SK-N-SH treated with all-trans-retinoic acid at 6 μM for 48 hours (cell line): ENCODE measurements at regions not wholly inside any gene's neighbourhood (a gene's known extent, or its start where the extent isn't known, plus 50 kb on each side); places are given as distances from the start of the nearest gene placed in this dataset.

ENCODE experiments used
- ATAC-seq: fragments of 200-7000 bp; cut with Tn5 transposase; 3 replicates; pipeline ENCODE4 v1.9.1; 2020; ENCODE audit warnings: mild to moderate bottlenecking, moderate library complexity
- ARNTL ChIP-seq: fragments of 450-650 bp; formaldehyde crosslinking; IDR thresholded peaks from 2 replicates; pipeline ENCODE4 v1.5.0; 2020; ENCODE audit warnings: low read depth, mild to moderate bottlenecking, moderate library complexity, borderline replicate concordance
- BACH2 ChIP-seq: fragments of 250-450 bp; sonication (Bioruptor Pico); IDR thresholded peaks from 2 replicates; pipeline ENCODE4 v1.9.0; 2021; ENCODE audit warnings: mild to moderate bottlenecking, borderline replicate concordance
- CSDC2 ChIP-seq: fragments of 250-450 bp; sonication (Bioruptor Pico); IDR thresholded peaks from 2 replicates; pipeline ENCODE4 v1.5.0; 2020; ENCODE audit warnings: mild to moderate bottlenecking, moderate library complexity
- ESRRG ChIP-seq: fragments of 250-450 bp; sonication (Bioruptor Pico); IDR thresholded peaks from 2 replicates; pipeline ENCODE4 v1.6.1; 2021; ENCODE audit warnings: mild to moderate bottlenecking
- GLIS3 ChIP-seq: fragments of 250-450 bp; sonication (Bioruptor Pico); IDR thresholded peaks from 2 replicates; pipeline ENCODE4 v1.5.0; 2020; ENCODE audit warnings: mild to moderate bottlenecking, moderate library complexity
- ISL1 ChIP-seq: fragments of 250-450 bp; sonication (Bioruptor Pico); IDR thresholded peaks from 2 replicates; pipeline ENCODE4 v2.1.2; 2022; ENCODE audit warnings: mild to moderate bottlenecking, moderate library complexity
- OSR1 ChIP-seq: fragments of 250-450 bp; sonication (Bioruptor Pico); IDR thresholded peaks from 2 replicates; pipeline ENCODE4 v1.8.0; 2022; ENCODE audit warnings: moderate library complexity, mild to moderate bottlenecking, inconsistent platforms
- PPARA ChIP-seq: fragments of 250-450 bp; sonication (Bioruptor Pico); IDR thresholded peaks from 2 replicates; pipeline ENCODE4 v1.5.0; 2020; ENCODE audit warnings: mild to moderate bottlenecking, borderline replicate concordance
- RARB ChIP-seq: fragments of 250-450 bp; sonication (Bioruptor Pico); IDR thresholded peaks from 2 replicates; pipeline ENCODE4 v1.8.0; 2021; ENCODE audit warnings: mild to moderate bottlenecking, moderate library complexity
- TCF4 ChIP-seq: fragments of 250-450 bp; sonication (Bioruptor Pico); IDR thresholded peaks from 2 replicates; pipeline ENCODE4 v1.8.0; 2021; ENCODE audit warnings: mild to moderate bottlenecking, moderate library complexity, borderline replicate concordance
- ZC3H10 ChIP-seq: fragments of 250-450 bp; sonication (Bioruptor Pico); IDR thresholded peaks from 2 replicates; pipeline ENCODE4 v1.5.1; 2021; ENCODE audit warnings: mild to moderate bottlenecking, moderate library complexity
- ZFP3 ChIP-seq: fragments of 250-450 bp; sonication (Bioruptor Pico); IDR thresholded peaks from 2 replicates; pipeline ENCODE4 v1.5.0; 2020; ENCODE audit warnings: mild to moderate bottlenecking, moderate library complexity
- ZFP30 ChIP-seq: fragments of 450-650 bp; formaldehyde crosslinking; IDR thresholded peaks from 2 replicates; pipeline ENCODE4 v1.5.0; 2022; ENCODE audit warnings: mild to moderate bottlenecking, moderate library complexity
- ZNF70 ChIP-seq: fragments of 450-650 bp; formaldehyde crosslinking; IDR thresholded peaks from 2 replicates; pipeline ENCODE4 v1.5.0; 2020; ENCODE audit warnings: mild to moderate bottlenecking, moderate library complexity
- ZNF8 ChIP-seq: fragments of 450-650 bp; formaldehyde crosslinking; IDR thresholded peaks from 2 replicates; pipeline ENCODE4 v1.5.0; 2020; ENCODE audit warnings: mild to moderate bottlenecking, moderate library complexity
- TF ChIP-seq, protein P1 (sequence below): fragments of 250-450 bp; sonication (Bioruptor Pico); IDR thresholded peaks from 2 replicates; pipeline ENCODE4 v1.5.1; 2021; ENCODE audit warnings: mild to moderate bottlenecking, moderate library complexity
- TF ChIP-seq, protein P2 (sequence below): fragments of 250-450 bp; sonication (Bioruptor Pico); IDR thresholded peaks from 2 replicates; pipeline ENCODE4 v1.8.0; 2021; ENCODE audit warnings: low read depth, mild to moderate bottlenecking, moderate library complexity, borderline replicate concordance
- TF ChIP-seq, protein P3 (sequence below): fragments of 250-450 bp; sonication (Bioruptor Pico); IDR thresholded peaks from 2 replicates; pipeline ENCODE4 v1.5.1; 2020; ENCODE audit warnings: low read depth, mild to moderate bottlenecking, moderate library complexity
- TF ChIP-seq, protein P4 (sequence below): fragments of 250-450 bp; sonication (Bioruptor Pico); IDR thresholded peaks from 2 replicates; pipeline ENCODE4 v1.5.0; 2020; ENCODE audit warnings: mild to moderate bottlenecking, moderate library complexity
- TF ChIP-seq, protein P5 (sequence below): fragments of 250-450 bp; sonication (Bioruptor Pico); IDR thresholded peaks from 2 replicates; pipeline ENCODE4 v1.8.0; 2020; ENCODE audit warnings: mild to moderate bottlenecking, moderate library complexity, borderline replicate concordance

DNA sequence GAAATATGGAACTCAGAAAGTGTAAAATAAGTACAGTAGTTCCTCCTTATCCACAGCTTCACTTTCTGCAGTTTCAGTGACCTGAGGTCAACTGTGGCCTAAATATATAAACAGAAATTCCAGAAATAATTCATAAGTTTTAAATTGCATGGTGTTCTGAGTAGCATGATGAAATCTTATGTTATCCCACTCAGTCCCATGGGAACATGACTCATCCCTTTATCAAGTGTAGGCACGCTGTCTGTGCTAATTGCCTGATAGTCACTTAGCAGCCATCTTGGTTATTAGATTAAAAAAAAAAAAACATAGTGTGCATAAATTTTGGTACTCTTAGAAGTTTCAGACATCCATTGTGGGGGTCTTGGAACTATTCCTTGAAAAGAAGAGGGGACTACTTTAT, 983.4 kb upstream of the ADGRL3 start:
- no peak for ATAC-seq
- no peak for TF ChIP-seq BACH2 (CRISPR knock-in tag)
- TF ChIP-seq ZFP3 (CRISPR knock-in tag) = no peak
- TF ChIP-seq ISL1 (CRISPR knock-in tag) = peak; percentile 73
- TF ChIP-seq, all 23 proteins: peak for 1

DNA sequence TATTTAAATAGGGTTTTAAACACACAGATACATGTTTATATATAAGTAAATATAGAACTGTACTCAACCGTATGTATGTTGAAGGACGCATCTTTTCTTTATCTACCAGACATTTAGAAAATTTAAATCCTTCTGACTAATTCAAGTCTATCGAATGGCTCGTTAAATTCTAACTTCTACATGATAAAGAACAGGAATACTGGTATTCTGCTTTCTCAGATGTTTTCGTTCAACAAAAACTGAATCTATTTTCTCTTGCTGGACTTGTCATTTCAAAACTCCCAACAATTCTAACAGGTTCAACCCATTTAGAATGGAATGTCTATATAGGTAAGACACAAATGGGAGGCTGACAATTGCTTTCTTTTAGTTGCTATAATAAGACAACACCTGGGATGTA, 978.3 kb upstream of the ADGRL3 start:
- ATAC-seq = no peak
- TF ChIP-seq ZFP30 (no peak), ARNTL (no peak), ZNF8 (CRISPR knock-in tag) (no peak), TCF4 (CRISPR knock-in tag) (no peak), ZNF70 (CRISPR knock-in tag) (no peak), PPARA (no peak), ISL1 (CRISPR knock-in tag) (no peak), ESRRG (no peak), GLIS3 (CRISPR knock-in tag) (no peak), ZFP3 (CRISPR knock-in tag) (no peak), CSDC2 (CRISPR knock-in tag) (no peak), OSR1 (no peak), ZC3H10 (CRISPR knock-in tag) (no peak), RARB (CRISPR knock-in tag) (no peak), BACH2 (CRISPR knock-in tag) (no peak)
- TF ChIP-seq, protein P1, sequence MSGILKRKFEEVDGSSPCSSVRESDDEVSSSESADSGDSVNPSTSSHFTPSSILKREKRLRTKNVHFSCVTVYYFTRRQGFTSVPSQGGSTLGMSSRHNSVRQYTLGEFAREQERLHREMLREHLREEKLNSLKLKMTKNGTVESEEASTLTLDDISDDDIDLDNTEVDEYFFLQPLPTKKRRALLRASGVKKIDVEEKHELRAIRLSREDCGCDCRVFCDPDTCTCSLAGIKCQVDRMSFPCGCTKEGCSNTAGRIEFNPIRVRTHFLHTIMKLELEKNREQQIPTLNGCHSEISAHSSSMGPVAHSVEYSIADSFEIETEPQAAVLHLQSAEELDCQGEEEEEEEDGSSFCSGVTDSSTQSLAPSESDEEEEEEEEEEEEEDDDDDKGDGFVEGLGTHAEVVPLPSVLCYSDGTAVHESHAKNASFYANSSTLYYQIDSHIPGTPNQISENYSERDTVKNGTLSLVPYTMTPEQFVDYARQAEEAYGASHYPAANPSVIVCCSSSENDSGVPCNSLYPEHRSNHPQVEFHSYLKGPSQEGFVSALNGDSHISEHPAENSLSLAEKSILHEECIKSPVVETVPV = no peak
- TF ChIP-seq, protein P2, sequence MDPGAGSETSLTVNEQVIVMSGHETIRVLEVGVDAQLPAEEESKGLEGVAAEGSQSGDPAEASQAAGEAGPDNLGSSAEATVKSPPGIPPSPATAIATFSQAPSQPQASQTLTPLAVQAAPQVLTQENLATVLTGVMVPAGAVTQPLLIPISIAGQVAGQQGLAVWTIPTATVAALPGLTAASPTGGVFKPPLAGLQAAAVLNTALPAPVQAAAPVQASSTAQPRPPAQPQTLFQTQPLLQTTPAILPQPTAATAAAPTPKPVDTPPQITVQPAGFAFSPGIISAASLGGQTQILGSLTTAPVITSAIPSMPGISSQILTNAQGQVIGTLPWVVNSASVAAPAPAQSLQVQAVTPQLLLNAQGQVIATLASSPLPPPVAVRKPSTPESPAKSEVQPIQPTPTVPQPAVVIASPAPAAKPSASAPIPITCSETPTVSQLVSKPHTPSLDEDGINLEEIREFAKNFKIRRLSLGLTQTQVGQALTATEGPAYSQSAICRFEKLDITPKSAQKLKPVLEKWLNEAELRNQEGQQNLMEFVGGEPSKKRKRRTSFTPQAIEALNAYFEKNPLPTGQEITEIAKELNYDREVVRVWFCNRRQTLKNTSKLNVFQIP (CRISPR knock-in tag) = no peak
- TF ChIP-seq, protein P3, sequence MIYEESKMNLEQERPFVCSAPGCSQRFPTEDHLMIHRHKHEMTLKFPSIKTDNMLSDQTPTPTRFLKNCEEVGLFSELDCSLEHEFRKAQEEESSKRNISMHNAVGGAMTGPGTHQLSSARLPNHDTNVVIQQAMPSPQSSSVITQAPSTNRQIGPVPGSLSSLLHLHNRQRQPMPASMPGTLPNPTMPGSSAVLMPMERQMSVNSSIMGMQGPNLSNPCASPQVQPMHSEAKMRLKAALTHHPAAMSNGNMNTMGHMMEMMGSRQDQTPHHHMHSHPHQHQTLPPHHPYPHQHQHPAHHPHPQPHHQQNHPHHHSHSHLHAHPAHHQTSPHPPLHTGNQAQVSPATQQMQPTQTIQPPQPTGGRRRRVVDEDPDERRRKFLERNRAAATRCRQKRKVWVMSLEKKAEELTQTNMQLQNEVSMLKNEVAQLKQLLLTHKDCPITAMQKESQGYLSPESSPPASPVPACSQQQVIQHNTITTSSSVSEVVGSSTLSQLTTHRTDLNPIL (CRISPR knock-in tag) = no peak
- TF ChIP-seq, protein P4, sequence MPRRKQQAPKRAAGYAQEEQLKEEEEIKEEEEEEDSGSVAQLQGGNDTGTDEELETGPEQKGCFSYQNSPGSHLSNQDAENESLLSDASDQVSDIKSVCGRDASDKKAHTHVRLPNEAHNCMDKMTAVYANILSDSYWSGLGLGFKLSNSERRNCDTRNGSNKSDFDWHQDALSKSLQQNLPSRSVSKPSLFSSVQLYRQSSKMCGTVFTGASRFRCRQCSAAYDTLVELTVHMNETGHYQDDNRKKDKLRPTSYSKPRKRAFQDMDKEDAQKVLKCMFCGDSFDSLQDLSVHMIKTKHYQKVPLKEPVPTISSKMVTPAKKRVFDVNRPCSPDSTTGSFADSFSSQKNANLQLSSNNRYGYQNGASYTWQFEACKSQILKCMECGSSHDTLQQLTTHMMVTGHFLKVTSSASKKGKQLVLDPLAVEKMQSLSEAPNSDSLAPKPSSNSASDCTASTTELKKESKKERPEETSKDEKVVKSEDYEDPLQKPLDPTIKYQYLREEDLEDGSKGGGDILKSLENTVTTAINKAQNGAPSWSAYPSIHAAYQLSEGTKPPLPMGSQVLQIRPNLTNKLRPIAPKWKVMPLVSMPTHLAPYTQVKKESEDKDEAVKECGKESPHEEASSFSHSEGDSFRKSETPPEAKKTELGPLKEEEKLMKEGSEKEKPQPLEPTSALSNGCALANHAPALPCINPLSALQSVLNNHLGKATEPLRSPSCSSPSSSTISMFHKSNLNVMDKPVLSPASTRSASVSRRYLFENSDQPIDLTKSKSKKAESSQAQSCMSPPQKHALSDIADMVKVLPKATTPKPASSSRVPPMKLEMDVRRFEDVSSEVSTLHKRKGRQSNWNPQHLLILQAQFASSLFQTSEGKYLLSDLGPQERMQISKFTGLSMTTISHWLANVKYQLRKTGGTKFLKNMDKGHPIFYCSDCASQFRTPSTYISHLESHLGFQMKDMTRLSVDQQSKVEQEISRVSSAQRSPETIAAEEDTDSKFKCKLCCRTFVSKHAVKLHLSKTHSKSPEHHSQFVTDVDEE (CRISPR knock-in tag) = no peak
- TF ChIP-seq, protein P5, sequence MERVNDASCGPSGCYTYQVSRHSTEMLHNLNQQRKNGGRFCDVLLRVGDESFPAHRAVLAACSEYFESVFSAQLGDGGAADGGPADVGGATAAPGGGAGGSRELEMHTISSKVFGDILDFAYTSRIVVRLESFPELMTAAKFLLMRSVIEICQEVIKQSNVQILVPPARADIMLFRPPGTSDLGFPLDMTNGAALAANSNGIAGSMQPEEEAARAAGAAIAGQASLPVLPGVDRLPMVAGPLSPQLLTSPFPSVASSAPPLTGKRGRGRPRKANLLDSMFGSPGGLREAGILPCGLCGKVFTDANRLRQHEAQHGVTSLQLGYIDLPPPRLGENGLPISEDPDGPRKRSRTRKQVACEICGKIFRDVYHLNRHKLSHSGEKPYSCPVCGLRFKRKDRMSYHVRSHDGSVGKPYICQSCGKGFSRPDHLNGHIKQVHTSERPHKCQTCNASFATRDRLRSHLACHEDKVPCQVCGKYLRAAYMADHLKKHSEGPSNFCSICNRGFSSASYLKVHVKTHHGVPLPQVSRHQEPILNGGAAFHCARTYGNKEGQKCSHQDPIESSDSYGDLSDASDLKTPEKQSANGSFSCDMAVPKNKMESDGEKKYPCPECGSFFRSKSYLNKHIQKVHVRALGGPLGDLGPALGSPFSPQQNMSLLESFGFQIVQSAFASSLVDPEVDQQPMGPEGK = no peak

DNA sequence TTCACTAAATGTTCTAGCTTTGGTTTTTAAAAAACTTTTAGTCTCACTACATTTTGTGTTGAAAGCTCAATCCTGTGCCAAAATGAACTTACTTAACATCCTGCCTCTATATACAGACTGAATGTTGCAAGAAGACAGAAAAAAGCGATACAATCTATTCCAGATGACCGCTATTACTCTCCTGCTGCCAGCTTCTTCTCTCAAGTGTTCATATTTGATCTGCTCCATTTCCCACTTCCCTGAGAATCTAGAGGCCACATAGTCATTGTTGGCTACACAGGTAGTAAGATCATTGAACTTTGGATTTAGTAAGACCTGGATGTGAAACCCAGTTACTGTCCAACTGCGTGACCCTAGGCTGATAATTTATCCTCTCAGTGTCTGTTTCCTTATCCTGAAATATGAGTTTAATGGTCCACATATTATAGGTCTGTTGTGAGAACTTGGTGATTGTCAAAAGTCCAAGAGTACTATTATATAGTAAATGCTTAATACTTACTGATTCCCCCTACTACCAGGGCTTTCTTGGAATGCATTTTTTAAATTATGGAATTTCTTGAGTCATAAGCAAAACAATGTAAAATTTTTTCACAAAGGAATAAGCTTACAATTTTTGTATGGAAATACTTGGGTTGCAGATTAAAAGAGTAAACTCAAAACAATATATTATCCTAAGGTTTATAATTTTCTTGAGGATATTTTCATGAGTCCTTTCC, 976.8 kb upstream of the ADGRL3 start:
- TF ChIP-seq TCF4 (CRISPR knock-in tag) = no peak
- TF ChIP-seq ISL1 (CRISPR knock-in tag) = no peak
- no peak for TF ChIP-seq GLIS3 (CRISPR knock-in tag)
- TF ChIP-seq, protein P1 = no peak
- TF ChIP-seq, protein P4 (CRISPR knock-in tag) = no peak
- no peak for ATAC-seq
